Fibroblast of pulmonary artery (primary cell): ENCODE measurements at regions not wholly inside any gene's neighbourhood (a gene's known extent, or its start where the extent isn't known, plus 50 kb on each side); places are given as distances from the start of the nearest gene placed in this dataset.
A peak's percentile ranks its signal among the peaks of the same experiment; 100 is the strongest.

ENCODE experiments used
- DNase-seq: peaks from one replicate; pipeline ENCODE4 v3.0.0-alpha.2; 2010; ENCODE audit warnings: low read depth
- H3K4me3 ChIP-seq: replicated peaks from 2 replicates; pipeline ENCODE4 v1.5.1; 2011; ENCODE audit warnings: low read depth, mild to moderate bottlenecking, control low read depth, low read length, moderate library complexity
- CTCF ChIP-seq: IDR thresholded peaks from 2 replicates; pipeline ENCODE4 v1.5.1; 2011; ENCODE audit warnings: mild to moderate bottlenecking, control low read depth, low read length, inconsistent platforms; ENCODE audit errors: missing control alignments

GRCh38 chr16:47966325-47966724 lies 189.5 kb downstream of the ABCC12 start:
- TF ChIP-seq CTCF = no peak
- no peak for DNase-seq
- no peak overlapping the region for H3K4me3 ChIP-seq

GRCh38 chr16:47965439-47965838 lies 190.4 kb downstream of the ABCC12 start:
- no peak for TF ChIP-seq CTCF
- peak; percentile 6 for DNase-seq
- H3K4me3 ChIP-seq = no peak overlapping the region

DNA sequence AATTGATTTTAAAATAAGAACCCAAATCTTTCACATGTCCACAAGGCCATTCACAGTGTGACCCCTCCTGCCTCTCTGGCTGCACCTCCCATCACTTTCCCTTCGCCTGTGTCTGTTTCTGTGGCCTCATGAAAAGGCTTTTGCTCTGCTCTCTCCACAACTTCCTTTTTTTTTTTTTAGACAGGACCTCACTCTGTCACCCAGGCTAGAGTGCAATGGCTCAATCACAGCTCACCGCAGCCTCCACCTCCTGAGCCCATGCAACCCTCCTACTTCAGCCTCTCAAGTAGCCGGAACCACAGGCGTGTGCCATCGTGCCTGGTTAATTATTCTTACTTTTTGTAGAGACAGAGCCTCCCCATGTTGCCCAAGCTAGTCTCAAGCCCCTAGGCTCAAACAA lies 197.1 kb downstream of the ABCC12 start:
- no peak overlapping the region for H3K4me3 ChIP-seq
- no peak for DNase-seq
- TF ChIP-seq CTCF = no peak

GRCh38 chr16:47956916-47957315 lies 198.9 kb downstream of the ABCC12 start:
- no peak for TF ChIP-seq CTCF
- no peak overlapping the region for H3K4me3 ChIP-seq

DNA sequence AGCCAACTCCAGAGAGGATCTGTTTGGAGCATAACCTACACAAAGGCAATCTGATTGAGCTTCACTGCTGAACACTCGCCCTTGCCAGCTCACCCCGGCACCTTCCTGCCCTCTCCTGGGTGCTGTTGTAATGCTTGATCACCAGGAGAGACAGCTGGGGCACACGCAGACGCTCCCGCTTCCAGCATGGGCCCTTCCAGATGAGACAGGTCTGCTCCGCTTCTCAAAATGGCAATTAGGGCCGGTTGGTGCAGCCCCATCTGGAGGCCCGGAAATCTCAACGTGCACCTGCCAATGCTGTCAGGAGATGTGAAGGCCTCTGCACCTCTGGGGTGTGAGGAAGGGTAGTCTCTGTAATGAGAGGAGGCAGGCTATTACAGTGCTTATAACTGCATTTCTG lies 206.1 kb downstream of the ABCC12 start:
- no peak overlapping the region for H3K4me3 ChIP-seq
- TF ChIP-seq CTCF = no peak
- no peak for DNase-seq

More at GRCh38 chr16:47956916-47957315, 198.9 kb downstream of the ABCC12 start:
- DNase-seq = no peak

DNA sequence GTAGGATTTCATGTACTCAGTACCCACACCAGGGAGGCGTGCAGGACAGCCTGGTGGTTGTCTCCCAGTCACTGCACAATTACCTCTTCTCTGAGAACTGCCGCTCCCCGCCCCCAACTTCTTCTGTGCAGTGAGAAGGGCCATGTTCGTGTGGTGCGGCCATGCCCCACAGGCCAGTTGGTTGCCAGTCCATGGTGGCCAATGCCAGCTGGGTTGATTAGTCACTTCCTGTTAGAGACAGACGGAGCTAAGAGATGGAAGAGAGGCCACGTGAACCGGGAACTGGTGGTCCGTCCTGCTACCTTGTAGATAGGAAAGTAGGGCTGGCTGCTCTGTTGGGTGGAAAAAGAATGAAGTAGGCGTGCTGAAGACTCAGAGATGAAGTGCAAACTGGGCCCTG lies 206.5 kb downstream of the ABCC12 start:
- no peak for DNase-seq
- no peak overlapping the region for H3K4me3 ChIP-seq
- TF ChIP-seq CTCF = no peak

DNA sequence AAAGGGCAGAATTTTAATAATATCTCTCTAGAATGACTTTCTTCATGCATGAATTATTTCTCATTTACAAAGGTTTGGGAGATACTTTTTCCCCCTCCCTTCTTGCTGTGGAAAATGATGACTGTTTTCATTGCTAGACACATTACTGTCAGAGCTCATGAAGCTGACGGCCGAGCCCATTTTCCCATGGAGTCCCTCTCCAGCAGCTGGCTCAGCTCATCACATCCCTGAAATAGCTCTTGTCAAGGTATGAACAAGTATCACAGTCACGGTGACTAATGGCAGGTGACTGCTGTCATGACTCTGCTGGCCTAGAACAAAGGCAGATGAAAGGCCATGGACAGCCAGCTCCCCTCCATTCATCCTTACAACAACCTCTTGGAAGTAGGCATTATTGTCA lies 208.1 kb downstream of the ABCC12 start:
- TF ChIP-seq CTCF = no peak

More for the DNA sequence above, 208.1 kb downstream of the ABCC12 start:
- DNase-seq = no peak
- H3K4me3 ChIP-seq = no peak overlapping the region
